DND-41 (cell line): ENCODE measurements at regions not wholly inside any gene's neighbourhood (a gene's known extent, or its start where the extent isn't known, plus 50 kb on each side); places are given as distances from the start of the nearest gene placed in this dataset.

Source experiments
- ATAC-seq: fragments of 200-7000 bp; cut with Tn5 transposase; 3 replicates; pipeline ENCODE4 v1.9.1; 2021; ENCODE audit warnings: low read depth; ENCODE audit not compliant: insufficient read depth
- DNase-seq: peaks from one replicate; pipeline ENCODE4 v3.0.0-alpha.2; 2020
- H2AFZ ChIP-seq: 2 replicates; pipeline ENCODE4 v1.6.0; 2012; ENCODE audit warnings: low read depth, low read length
- H3K27ac ChIP-seq: 2 replicates; pipeline ENCODE4 v1.5.1; 2012; ENCODE audit warnings: low read length, inconsistent platforms
- H3K27me3 ChIP-seq: fragments of 200-600 bp; sonication (generic); 2 replicates; pipeline ENCODE4 v1.6.0; 2012; ENCODE audit warnings: low read length, mild to moderate bottlenecking, inconsistent platforms; ENCODE audit not compliant: insufficient read depth, poor library complexity
- H3K36me3 ChIP-seq: 2 replicates; pipeline ENCODE4 v1.5.1; 2012; ENCODE audit warnings: low read length, inconsistent platforms; ENCODE audit not compliant: insufficient read depth
- H3K4me1 ChIP-seq: 2 replicates; pipeline ENCODE4 v1.5.1; 2012; ENCODE audit warnings: mild to moderate bottlenecking, low read length; ENCODE audit not compliant: insufficient read depth
- H3K4me2 ChIP-seq: 2 replicates; pipeline ENCODE4 v1.6.0; 2012; ENCODE audit warnings: mild to moderate bottlenecking, moderate library complexity, low read length, inconsistent platforms; ENCODE audit not compliant: insufficient read depth
- H3K4me3 ChIP-seq, 2 experiments: fragments of 200-600 bp in 1 of 2; shearing (Covaris generic) in 1 of 2; 2 replicates each; pipeline ENCODE4 v1.5.1; 2012 to 2016; ENCODE audit warnings: inconsistent platforms in 2 of 2, low read length in 2 of 2, mild to moderate bottlenecking in 2 of 2, low read depth in 1 of 2, moderate library complexity in 1 of 2
- H3K79me2 ChIP-seq: 2 replicates; pipeline ENCODE4 v1.6.0; 2012; ENCODE audit warnings: low read length, inconsistent platforms; ENCODE audit not compliant: insufficient read depth
- H3K9ac ChIP-seq: 2 replicates; pipeline ENCODE4 v1.6.0; 2012; ENCODE audit warnings: low read depth, mild to moderate bottlenecking, inconsistent platforms, low read length, moderate library complexity
- H3K9me3 ChIP-seq: 2 replicates; pipeline ENCODE4 v1.5.1; 2012; ENCODE audit warnings: low read length, moderate library complexity, mild to moderate bottlenecking, inconsistent platforms; ENCODE audit not compliant: insufficient read depth, severe bottlenecking
- H4K20me1 ChIP-seq: 2 replicates; pipeline ENCODE4 v1.6.0; 2012; ENCODE audit warnings: low read length; ENCODE audit not compliant: insufficient read depth
- EZH2 ChIP-seq: IDR thresholded peaks from 3 replicates; pipeline ENCODE4 v1.6.1; 2012; ENCODE audit warnings: borderline replicate concordance, low read depth, mild to moderate bottlenecking, moderate library complexity, low read length, inconsistent platforms; ENCODE audit not compliant: severe bottlenecking
- TF ChIP-seq, protein P1 (sequence below): IDR thresholded peaks from 2 replicates; pipeline ENCODE4 v1.5.1; 2012; ENCODE audit warnings: borderline replicate concordance, low read length, moderate library complexity, mild to moderate bottlenecking; ENCODE audit not compliant: poor library complexity, severe bottlenecking; ENCODE audit errors: extremely low read depth

DNA sequence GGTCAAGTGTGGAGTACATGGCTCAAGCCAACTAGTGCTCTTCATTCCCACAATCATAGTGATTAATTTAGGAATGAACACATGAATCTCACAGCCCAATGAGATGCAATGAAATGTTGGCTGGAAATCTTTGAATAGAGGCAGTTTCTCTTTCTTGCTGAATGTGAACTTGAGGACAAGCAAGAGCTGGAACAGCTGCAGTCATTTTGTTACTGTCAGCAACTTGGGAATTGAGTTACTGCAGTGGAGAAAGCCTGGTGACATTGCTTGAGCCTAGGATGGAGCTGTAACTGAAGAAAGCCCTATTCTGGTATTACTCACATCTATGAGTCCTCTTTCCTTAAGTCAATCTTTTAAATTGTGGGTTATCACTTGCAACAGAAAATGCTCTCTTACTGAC, 62.3 kb downstream of the YIPF5 start:
- Histone ChIP-seq H3K36me3 (no peaks in the 10 kb centered on the region), H3K4me3 (no peak overlapping the region), H3K4me1 (no peaks in the 10 kb centered on the region), H3K27ac (no peak overlapping the region), H3K27me3 (no peaks in the 10 kb centered on the region), H3K79me2 (no peaks in the 10 kb centered on the region), H2AFZ (no peak overlapping the region), H3K9me3 (no peaks in the 10 kb centered on the region), H3K4me2 (no peak overlapping the region), H3K9ac (no peak overlapping the region), H4K20me1 (no peaks in the 10 kb centered on the region)
- ATAC-seq: no peak
- DNase-seq: no peak
- no peak for TF ChIP-seq EZH2
- TF ChIP-seq, protein P1, sequence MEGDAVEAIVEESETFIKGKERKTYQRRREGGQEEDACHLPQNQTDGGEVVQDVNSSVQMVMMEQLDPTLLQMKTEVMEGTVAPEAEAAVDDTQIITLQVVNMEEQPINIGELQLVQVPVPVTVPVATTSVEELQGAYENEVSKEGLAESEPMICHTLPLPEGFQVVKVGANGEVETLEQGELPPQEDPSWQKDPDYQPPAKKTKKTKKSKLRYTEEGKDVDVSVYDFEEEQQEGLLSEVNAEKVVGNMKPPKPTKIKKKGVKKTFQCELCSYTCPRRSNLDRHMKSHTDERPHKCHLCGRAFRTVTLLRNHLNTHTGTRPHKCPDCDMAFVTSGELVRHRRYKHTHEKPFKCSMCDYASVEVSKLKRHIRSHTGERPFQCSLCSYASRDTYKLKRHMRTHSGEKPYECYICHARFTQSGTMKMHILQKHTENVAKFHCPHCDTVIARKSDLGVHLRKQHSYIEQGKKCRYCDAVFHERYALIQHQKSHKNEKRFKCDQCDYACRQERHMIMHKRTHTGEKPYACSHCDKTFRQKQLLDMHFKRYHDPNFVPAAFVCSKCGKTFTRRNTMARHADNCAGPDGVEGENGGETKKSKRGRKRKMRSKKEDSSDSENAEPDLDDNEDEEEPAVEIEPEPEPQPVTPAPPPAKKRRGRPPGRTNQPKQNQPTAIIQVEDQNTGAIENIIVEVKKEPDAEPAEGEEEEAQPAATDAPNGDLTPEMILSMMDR: no peak
